ENCODE measurements at regions not wholly inside any gene's neighbourhood (a gene's known extent, or its start where the extent isn't known, plus 50 kb on each side); places are given as distances from the start of the nearest gene placed in this dataset.

DNA sequence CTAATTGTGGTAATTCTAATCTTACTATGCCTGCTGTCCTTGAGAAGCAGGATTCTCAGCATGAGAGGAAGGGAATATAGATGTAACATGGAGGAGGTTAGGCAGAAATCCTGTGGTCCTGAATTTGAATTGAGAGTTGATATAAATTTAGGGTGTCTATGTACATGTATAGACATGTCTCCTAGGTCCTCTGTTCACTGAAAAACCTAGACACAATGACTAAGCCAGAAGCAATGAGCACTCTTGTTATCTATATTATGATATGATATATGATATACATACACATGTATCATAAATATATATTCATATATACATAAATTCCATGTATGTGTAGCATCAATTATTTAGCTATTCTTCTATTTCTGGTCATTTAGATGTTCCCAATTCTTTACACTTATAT lies 173.3 kb upstream of the MKLN1 start:
- TF ChIP-seq, protein P1, sequence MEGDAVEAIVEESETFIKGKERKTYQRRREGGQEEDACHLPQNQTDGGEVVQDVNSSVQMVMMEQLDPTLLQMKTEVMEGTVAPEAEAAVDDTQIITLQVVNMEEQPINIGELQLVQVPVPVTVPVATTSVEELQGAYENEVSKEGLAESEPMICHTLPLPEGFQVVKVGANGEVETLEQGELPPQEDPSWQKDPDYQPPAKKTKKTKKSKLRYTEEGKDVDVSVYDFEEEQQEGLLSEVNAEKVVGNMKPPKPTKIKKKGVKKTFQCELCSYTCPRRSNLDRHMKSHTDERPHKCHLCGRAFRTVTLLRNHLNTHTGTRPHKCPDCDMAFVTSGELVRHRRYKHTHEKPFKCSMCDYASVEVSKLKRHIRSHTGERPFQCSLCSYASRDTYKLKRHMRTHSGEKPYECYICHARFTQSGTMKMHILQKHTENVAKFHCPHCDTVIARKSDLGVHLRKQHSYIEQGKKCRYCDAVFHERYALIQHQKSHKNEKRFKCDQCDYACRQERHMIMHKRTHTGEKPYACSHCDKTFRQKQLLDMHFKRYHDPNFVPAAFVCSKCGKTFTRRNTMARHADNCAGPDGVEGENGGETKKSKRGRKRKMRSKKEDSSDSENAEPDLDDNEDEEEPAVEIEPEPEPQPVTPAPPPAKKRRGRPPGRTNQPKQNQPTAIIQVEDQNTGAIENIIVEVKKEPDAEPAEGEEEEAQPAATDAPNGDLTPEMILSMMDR (optimal IDR thresholded peaks at IDR 0.05 in 1 of 3, IDR thresholded peaks at IDR 0.05 in 1 of 3, conservative IDR thresholded peaks at IDR 0.05 in 1 of 3; ENCODE audit: extremely low read depth in 1 of 3, insufficient read depth in 2 of 3, low read length in 3 of 3) = no peak
- no peak for TF ChIP-seq EZH2 (IDR thresholded peaks at IDR 0.05; ENCODE audit: low read length)

All from keratinocyte (primary cell).